ENCODE measurements at regions not wholly inside any gene's neighbourhood (a gene's known extent, or its start where the extent isn't known, plus 50 kb on each side); places are given as distances from the start of the nearest gene placed in this dataset.

DNA sequence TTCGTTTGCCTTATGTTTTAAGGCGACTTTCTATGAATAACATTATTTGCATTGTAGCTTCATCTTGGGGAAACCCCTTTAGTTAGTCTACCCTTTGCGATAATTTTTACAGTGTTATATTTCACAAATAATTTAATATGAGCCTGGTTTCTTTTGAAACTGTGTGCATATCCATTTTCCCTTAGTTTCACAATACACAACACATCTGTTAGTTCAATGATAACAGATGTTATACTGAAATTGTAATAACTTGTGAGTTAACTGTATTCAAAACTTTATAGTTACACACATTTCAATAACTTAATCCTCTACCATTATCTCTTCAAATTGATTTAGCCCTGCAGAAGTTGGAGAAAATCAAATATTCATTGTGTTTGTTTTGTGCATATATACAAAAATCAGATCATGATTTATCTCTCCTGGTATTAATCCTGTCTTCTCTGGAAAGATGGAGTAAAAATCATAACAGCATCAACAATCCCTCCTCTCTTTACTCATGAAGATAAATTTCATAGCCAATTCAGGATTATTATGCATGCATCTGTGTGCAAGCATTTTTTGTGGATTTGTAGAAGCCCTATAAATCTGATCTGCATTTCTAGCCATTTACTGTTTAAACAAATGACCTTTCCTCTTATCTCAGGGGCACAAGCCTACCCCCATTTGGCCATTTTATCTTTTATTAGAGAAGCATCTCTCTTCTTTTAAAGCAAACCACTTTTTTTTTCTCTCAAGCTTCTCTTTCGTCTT is 304.0 kb downstream of the VPS13C start:
- H3K27ac Mint-ChIP-seq, result no peak overlapping the region
- H3K9me3 Mint-ChIP-seq, result no peaks in the 10 kb centered on the region
- H3K27me3 ChIP-seq (ENCODE audit: insufficient read depth, low read length), result peaks cover 2% of the 10 kb centered on the region; the same call in 1 of the 2 replicates
- no peaks in the 10 kb centered on the region for H3K4me1 Mint-ChIP-seq
- no peak overlapping the region for H3K9ac ChIP-seq (ENCODE audit: extremely low read depth, insufficient read length, low read length)
- TF ChIP-seq, protein P1, sequence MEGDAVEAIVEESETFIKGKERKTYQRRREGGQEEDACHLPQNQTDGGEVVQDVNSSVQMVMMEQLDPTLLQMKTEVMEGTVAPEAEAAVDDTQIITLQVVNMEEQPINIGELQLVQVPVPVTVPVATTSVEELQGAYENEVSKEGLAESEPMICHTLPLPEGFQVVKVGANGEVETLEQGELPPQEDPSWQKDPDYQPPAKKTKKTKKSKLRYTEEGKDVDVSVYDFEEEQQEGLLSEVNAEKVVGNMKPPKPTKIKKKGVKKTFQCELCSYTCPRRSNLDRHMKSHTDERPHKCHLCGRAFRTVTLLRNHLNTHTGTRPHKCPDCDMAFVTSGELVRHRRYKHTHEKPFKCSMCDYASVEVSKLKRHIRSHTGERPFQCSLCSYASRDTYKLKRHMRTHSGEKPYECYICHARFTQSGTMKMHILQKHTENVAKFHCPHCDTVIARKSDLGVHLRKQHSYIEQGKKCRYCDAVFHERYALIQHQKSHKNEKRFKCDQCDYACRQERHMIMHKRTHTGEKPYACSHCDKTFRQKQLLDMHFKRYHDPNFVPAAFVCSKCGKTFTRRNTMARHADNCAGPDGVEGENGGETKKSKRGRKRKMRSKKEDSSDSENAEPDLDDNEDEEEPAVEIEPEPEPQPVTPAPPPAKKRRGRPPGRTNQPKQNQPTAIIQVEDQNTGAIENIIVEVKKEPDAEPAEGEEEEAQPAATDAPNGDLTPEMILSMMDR (conservative IDR thresholded peaks at IDR 0.05), result no peak
- no peak overlapping the region for H3K23ac ChIP-seq (ENCODE audit: insufficient read length, low read depth, low read length)
- no peak overlapping the region for H3K56ac ChIP-seq (ENCODE audit: insufficient read length, low read depth, low read length)
- H3K27me3 Mint-ChIP-seq (ENCODE audit: low read depth), result peaks cover 3% of the 10 kb centered on the region; the same call in 1 of the 2 replicates
- H2BK12ac ChIP-seq (ENCODE audit: insufficient read length, low read depth, low read length), result no peak overlapping the region
- H3K9me3 ChIP-seq (ENCODE audit: control insufficient read depth, low read depth, low read length), result no peaks in the 10 kb centered on the region
- no peak overlapping the region for H4K5ac ChIP-seq (ENCODE audit: insufficient read length, low read depth, low read length)
- H3T11ph ChIP-seq (ENCODE audit: low read length), result no peak overlapping the region
- no peak overlapping the region for H2BK5ac ChIP-seq (ENCODE audit: insufficient read length, low read length)
- H3K4me2 ChIP-seq (ENCODE audit: insufficient read depth, insufficient read length, low read length), result no peak overlapping the region
- H3K4ac ChIP-seq (ENCODE audit: low read depth, low read length), result no peak overlapping the region
- no peak overlapping the region for H3K18ac ChIP-seq (ENCODE audit: insufficient read length, low read depth, low read length)
- no peak for DNase-seq
- H2BK20ac ChIP-seq (ENCODE audit: low read depth, low read length, poor library complexity, severe bottlenecking), result no peak overlapping the region
- H2BK15ac ChIP-seq (ENCODE audit: low read depth, low read length), result no peak overlapping the region
- no peak overlapping the region for H3K4me3 Mint-ChIP-seq
- no CpG with 5 or more reads among the region's 4 CpGs for WGBS (ENCODE audit: extremely low coverage, insufficient read length, low lambda C conversion rate)
- H4K8ac ChIP-seq (replicated peaks; ENCODE audit: insufficient read length, low read depth, low read length), result no peak overlapping the region
- H4K20me1 ChIP-seq (ENCODE audit: control insufficient read depth, insufficient read depth, insufficient read length), result no peaks in the 10 kb centered on the region
- no peaks in the 10 kb centered on the region for H3K79me2 ChIP-seq (ENCODE audit: insufficient read depth, low read length)
- H3K27ac ChIP-seq (ENCODE audit: insufficient read length, low read depth, low read length), result no peak overlapping the region
- H3K23me2 ChIP-seq (ENCODE audit: insufficient read length, low read depth, low read length, poor library complexity, severe bottlenecking), result no peaks in the 10 kb centered on the region
- H2AK5ac ChIP-seq (ENCODE audit: insufficient read length, low read length), result no peak overlapping the region
- no peaks in the 10 kb centered on the region; a peak in 1 of 7 replicates for H3K36me3 Mint-ChIP-seq (ENCODE audit: insufficient read depth in 1 of 3, low read depth in 3 of 3)
- H3K4me1 ChIP-seq (ENCODE audit: insufficient read depth, low read length), result no peaks in the 10 kb centered on the region
- H4K91ac ChIP-seq (ENCODE audit: insufficient read length, low read depth, low read length), result no peak overlapping the region
- no peak overlapping the region for H3K14ac ChIP-seq (ENCODE audit: insufficient read depth, low read length)
- no peak overlapping the region for H2AFZ ChIP-seq (ENCODE audit: low read length)
- H3K79me1 ChIP-seq (ENCODE audit: insufficient read depth, low read depth, low read length, poor library complexity, severe bottlenecking), result no peaks in the 10 kb centered on the region
- no peak overlapping the region for H2BK120ac ChIP-seq (ENCODE audit: low read depth, low read length, poor library complexity, severe bottlenecking)
